ENCODE measurements at regions not wholly inside any gene's neighbourhood (a gene's known extent, or its start where the extent isn't known, plus 50 kb on each side); places are given as distances from the start of the nearest gene placed in this dataset.

- TF ChIP-seq FOXK2 (IDR thresholded peaks at IDR 0.05) (no peak), BHLHE40 (IDR thresholded peaks at IDR 0.05; ENCODE audit: borderline replicate concordance) (no peak), TARDBP (IDR thresholded peaks at IDR 0.05) (no peak), FOXM1 (IDR thresholded peaks at IDR 0.05; ENCODE audit: borderline replicate concordance) (no peak), ZNF384 (IDR thresholded peaks at IDR 0.05) (no peak)
- TF ChIP-seq, protein P1, sequence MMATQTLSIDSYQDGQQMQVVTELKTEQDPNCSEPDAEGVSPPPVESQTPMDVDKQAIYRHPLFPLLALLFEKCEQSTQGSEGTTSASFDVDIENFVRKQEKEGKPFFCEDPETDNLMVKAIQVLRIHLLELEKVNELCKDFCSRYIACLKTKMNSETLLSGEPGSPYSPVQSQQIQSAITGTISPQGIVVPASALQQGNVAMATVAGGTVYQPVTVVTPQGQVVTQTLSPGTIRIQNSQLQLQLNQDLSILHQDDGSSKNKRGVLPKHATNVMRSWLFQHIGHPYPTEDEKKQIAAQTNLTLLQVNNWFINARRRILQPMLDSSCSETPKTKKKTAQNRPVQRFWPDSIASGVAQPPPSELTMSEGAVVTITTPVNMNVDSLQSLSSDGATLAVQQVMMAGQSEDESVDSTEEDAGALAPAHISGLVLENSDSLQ (IDR thresholded peaks at IDR 0.05) = peak; percentile 91
Observed at GRCh38 chr5:135139381-135140134, 105.5 kb upstream of the PITX1 start.

Data from HEK293T (cell line).